GM18505 (cell line): ENCODE measurements at regions not wholly inside any gene's neighbourhood (a gene's known extent, or its start where the extent isn't known, plus 50 kb on each side); places are given as distances from the start of the nearest gene placed in this dataset.
"Not testable (repeated sequence)": the region's sequence is repeated elsewhere in the genome, so short reads cannot be mapped to it uniquely, and the experiment has no call there.

Experiments
- ATAC-seq: cut with Tn5 transposase; IDR thresholded peaks from one replicate; pipeline ENCODE4 v1.9.1; 2021; ENCODE audit not compliant: unreplicated experiment
- POLR2A ChIP-seq: IDR thresholded peaks from 4 replicates; pipeline ENCODE4 v1.6.1; 2011; ENCODE audit warnings: borderline replicate concordance; ENCODE audit not compliant: insufficient read depth, insufficient read length; ENCODE audit errors: extremely low read depth

DNA sequence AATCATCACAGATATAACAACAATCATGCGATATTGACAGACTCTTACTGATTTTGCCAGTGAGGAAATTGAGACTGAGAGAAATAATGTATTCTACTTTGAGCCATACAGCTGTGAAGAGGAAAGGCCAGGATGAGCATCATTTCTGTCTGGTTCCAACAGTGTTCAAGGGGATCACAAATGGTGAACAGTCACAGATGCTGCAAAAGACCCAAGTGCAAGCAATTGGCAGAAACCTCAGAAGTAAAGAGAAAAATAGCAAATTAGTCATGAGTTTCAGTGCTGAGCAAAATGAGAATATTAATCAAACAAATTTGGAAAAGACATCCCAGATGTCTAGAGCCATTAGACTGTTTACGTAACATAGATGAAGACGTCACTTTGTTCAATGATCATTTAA lies 114.1 kb downstream of the RAB38 start:
- no peak for ATAC-seq
- no peak for TF ChIP-seq POLR2A

DNA sequence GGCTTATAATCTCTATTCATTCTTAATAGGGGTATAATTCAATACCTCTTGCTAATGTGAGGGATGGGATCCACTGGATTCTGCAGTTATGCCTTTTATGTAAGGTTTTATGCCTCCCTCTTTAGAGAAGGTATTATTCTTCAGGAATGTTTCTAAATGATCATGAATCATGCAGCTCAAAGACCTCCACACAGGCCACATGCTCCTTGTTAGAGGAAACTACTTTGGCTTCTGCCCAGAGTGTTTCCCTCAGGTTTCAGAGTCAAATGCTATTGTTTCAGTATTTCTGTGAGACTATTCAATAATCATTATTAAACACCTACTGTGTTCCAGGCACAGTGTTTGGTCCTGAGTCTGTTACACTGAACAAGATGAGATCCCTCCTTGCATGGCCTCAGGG lies 115.9 kb downstream of the RAB38 start:
- TF ChIP-seq POLR2A = no peak

DNA sequence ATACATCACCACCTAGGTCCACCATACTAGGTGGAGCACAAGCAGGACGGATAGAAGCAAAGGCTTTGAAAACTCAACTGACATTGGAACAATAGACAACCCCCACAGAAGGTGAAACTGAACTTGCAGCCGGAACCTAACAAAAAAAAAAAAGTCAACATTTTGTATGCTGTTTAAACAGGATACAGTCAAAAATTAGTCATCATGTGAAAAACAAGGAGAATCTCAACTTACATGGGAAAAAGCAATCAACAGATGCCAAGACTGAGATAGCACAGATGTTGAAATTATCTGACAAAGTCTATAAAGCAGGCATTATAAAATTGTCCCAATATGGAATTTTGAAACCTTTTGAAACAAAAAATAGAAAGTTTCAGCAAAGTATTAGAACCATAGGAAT lies 123.8 kb downstream of the RAB38 start:
- ATAC-seq = no peak
- no peak for TF ChIP-seq POLR2A

More for the DNA sequence above, 115.9 kb downstream of the RAB38 start:
- ATAC-seq = no peak

DNA sequence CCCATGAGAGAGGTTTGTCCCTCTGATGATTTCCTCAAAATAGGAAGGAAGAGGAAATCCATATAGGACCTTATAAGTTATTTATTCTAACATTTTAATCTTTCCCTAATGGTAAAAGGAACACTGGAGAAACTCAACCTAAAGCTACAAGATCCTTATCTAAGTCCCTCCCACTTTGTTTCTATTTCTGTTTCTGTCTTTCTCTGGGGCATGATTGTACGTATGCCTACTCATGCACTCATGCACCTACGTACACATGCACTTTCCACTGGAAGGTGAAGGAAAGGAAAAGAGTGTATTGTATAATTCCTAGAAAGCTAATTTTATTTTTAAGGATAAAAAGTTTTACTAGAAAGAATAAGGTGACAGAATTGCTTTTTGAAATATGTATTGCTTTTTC lies 125.0 kb downstream of the RAB38 start:
- TF ChIP-seq POLR2A = no peak
- no peak for ATAC-seq

DNA sequence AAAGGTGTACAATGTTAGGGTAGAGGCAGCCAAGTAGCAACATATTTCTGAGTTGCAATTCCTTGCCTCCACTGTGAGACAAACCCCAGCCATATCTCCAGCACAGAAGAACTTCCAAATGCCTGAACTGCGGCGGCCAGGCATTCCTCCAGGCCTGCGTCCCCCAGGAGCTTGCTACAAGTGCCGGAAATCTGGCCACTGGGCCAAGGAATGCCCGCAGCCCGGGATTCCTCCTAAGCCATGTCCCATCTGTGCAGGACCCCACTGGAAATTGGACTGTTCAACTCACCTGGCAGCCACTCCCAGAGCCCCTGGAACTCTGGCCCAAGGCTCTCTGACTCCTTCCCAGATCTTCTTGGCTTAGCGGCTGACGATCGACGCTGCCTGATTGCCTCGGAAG lies 130.0 kb downstream of the RAB38 start:
- ATAC-seq = not testable (repeated sequence)

DNA sequence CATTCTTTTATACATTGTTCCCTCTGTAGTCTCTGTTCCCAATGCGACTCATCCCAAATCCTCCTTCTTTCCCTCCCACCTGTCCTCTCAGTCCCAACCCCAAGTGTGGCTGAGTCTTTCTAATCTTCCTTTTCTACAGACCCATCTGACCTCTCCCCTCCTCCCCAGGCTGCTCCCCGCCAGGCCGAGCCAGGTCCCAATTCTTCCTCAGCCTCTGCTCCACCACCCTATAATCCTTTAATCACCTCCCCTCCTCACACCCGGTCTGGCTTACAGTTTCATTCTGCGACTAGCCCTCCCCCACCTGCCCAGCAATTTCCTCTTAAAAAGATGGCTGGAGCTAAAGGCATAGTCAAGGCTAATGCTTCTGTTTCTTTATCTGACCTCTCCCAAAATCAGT lies 130.6 kb downstream of the RAB38 start:
- ATAC-seq = not testable (repeated sequence)

DNA sequence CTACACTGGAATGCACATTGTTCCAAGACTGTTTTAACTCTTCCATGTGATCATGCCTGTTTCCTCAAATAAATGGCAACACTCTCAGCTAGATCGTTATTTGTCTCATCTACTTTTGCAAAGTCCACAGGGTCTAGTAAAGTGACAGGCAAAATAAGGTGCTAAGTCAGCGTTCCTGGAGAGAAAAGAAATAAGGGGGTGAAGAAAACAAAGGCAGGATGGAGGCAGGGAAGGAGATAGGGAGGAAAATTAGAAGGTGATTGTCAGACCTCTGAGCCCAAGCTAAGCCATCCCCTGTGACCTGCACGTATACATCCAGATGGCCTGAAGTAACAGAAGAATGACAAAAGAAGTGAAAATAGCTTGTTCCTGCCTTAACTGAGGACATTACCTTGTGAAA lies 132.1 kb downstream of the RAB38 start:
- ATAC-seq = no peak
- TF ChIP-seq POLR2A = no peak

DNA sequence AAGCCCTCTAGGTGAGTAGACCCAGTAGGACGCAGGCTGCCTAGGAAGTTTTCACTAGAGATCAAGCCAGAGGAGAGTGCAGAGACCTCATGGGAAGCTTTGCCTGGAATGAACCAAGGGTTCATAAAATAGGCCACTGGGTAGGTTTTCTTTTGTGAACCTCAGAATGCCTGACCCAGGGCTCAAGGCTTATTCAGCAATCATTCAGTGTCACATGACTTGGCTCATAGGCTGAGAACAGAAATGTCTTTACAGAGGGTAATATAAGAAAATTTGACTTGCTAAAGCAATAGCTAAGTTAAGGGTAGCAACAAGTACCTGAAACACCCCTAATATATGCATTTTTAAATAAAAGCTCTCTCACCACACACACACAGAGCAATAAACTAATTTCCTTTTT lies 132.6 kb downstream of the RAB38 start:
- no peak for TF ChIP-seq POLR2A
- no peak for ATAC-seq

DNA sequence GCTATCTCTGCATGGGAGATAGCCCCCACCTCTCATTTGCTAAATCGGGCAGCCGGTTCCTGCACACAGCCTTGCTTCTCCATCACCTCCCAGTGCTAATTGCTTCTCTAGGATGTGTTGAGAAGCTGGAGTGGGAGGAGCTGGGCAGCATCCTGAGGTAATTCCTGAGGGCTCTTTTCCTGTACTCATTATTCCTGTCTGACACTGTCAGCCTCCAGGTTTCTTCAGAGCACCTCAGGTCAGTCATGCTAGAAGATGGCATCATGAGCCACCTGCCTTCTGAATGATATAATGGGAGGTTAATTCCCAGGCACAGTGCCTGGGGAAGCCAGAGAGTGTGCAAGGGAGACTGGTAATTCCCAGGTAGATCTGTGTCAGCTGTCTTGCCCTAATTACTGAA lies 133.0 kb downstream of the RAB38 start:
- no peak for TF ChIP-seq POLR2A
- no peak for ATAC-seq

DNA sequence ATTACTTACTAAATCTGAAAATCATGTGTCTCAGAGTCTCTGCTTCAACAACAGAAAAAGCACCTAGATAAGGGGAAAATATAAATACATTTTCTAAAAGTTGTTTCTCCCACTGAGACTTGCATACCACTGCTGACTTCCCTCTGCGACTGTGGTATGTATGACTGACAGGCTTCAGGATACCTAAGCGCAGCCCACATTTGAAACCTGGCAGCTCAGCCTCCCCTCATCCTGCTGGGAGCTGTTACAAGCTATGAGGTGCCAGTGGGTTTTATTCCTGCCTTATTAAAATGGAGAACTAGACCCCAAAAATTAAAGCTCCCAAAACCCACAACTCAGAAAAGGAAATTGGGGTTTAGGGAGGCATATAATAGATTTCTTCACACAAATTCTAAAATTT lies 133.6 kb downstream of the RAB38 start:
- no peak for TF ChIP-seq POLR2A
- no peak for ATAC-seq

DNA sequence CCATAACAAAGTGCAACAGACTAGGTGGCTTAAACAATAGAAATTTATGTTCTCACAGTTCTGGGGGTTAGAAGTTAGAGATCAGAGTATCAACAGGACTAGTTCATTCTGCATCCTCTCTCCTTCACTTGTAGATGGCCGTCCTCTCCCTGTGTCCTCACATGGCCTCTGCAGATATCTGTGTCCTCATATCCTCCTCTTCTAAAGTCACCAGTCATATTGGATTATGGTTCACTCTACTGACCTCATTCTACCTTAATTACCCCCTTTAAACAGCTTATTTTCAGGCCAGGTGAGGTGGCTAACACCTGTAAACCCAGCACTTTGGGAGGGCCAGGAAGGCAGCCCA lies 135.1 kb downstream of the RAB38 start:
- no peak for ATAC-seq
- no peak for TF ChIP-seq POLR2A

DNA sequence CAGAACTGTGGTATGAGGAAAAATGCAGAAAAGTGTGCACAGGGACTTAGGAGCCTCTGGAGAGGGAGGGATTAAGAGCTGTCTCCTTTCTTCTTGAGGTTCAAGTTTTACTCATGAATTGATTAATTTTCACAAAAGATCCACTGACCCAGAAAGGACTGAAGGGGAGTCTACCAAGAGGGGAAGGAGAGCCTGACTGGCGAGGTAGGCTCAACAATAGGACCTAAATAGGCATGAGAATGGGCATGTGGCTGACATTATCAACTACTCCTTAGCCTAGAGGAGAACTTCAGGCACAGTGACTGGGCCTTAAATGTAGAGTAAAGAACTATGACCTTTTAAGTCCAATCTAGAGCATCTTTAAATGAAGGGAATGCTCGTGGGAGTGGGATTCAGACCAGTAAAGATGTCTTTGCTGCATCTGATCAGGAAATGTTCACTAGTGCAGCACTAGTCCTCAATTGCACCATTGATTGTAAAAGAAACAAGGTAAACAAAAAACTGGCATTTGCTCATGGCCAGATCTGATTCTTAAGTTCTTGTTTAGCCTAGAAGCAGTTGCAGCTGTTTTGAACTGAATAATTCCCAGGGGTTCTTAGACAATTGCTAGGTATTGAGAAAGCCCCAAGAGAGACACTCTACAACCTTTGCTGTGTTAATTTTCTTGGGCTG lies 135.6 kb downstream of the RAB38 start:
- no peak for ATAC-seq
- TF ChIP-seq POLR2A = no peak

DNA sequence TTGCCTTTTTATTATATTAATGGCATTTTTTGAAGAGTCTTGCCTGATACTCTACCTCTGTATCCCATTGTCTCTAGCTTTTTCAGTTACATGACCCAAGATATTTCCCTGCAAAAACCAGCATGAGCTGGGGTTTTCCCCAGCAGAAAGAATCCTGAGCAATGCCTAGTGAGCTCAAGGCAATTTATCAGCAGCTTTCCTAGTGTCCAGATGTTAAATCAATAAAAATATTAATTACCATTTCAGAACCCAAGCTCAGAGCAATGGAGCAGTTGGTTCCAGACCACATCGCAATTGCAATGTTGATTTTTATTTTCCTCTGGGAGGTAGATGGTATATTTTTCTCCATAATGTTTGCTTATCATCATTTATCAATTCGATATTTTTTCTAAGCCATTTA lies 137.2 kb downstream of the RAB38 start:
- no peak for TF ChIP-seq POLR2A
- ATAC-seq = no peak

DNA sequence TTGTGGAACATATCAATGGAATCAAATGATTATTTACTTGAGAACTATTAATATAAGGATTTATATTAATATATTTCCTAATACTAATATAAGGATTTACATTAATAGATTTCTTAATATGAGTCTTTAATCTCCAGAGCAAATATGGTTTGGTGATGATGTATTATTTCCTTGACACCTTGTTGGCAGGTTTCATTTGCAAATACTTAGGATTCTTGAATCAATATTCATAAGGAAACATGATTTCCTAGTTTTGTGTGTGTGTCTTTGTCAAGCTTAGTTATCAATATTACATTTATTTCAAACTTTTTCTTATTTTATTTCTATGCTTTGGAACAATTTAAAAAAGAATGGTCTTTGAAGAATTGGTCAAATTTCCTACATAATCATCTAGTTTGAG lies 138.5 kb downstream of the RAB38 start:
- no peak for ATAC-seq
- TF ChIP-seq POLR2A = no peak

DNA sequence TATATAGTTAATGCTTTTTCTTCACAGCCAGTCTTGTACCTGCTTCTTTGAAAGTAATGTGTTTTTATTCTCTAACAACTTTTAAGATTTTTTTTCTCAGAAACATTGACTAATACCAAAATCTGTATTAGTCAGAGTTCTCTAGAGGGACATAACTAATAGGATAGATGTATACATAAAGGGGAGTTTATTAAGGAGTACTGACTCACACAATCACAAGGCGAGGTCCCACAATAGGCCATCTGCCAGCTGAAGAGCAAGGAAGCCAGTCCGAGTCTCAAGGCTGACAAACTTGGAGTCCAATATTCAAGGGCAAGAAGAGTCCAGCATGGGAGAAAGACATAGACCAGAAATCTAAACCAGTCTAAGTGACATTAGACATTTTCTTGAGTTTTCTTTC lies 140.0 kb downstream of the RAB38 start:
- TF ChIP-seq POLR2A = no peak
- no peak for ATAC-seq
